Adipocyte (in vitro differentiated cells): ENCODE measurements at regions not wholly inside any gene's neighbourhood (a gene's known extent, or its start where the extent isn't known, plus 50 kb on each side); places are given as distances from the start of the nearest gene placed in this dataset.

ENCODE experiments used
- DNase-seq: peaks from one replicate; pipeline ENCODE4 v3.0.0-alpha.2; 2015; ENCODE audit warnings: low read depth
- H3K27me3 ChIP-seq: replicated peaks from 2 replicates; pipeline ENCODE4 v1.7.0; 2013; ENCODE audit warnings: mild to moderate bottlenecking, low read length, moderate library complexity; ENCODE audit not compliant: control insufficient read depth, insufficient read depth
- H3K36me3 ChIP-seq: 2 replicates; pipeline ENCODE4 v1.7.0; 2013; ENCODE audit warnings: low read length, mild to moderate bottlenecking, moderate library complexity; ENCODE audit not compliant: control insufficient read depth, insufficient read depth, severe bottlenecking
- H3K4me1 ChIP-seq: 2 replicates; pipeline ENCODE4 v1.7.0; 2013; ENCODE audit warnings: mild to moderate bottlenecking, low read length, moderate library complexity; ENCODE audit not compliant: control insufficient read depth, insufficient read depth
- H3K4me3 ChIP-seq: 2 replicates; pipeline ENCODE4 v1.7.0; 2013; ENCODE audit warnings: mild to moderate bottlenecking, low read length, moderate library complexity
- H3K9ac ChIP-seq: 2 replicates; pipeline ENCODE4 v1.7.0; 2013; ENCODE audit warnings: mild to moderate bottlenecking, low read length, moderate library complexity
- H3K9me3 ChIP-seq: 2 replicates; pipeline ENCODE4 v1.7.0; 2013; ENCODE audit warnings: mild to moderate bottlenecking, low read length, moderate library complexity; ENCODE audit not compliant: control insufficient read depth

GRCh38 chr16:51302042-51302441 is 151.0 kb upstream of the SALL1 start:
- Histone ChIP-seq H3K4me3 (no peak overlapping the region), H3K9me3 (peaks cover 13% of the 10 kb centered on the region), H3K27me3 (no peaks in the 10 kb centered on the region)

GRCh38 chr16:51298800-51299199 is 147.7 kb upstream of the SALL1 start:
- Histone ChIP-seq H3K36me3 (no peaks in the 10 kb centered on the region), H3K9me3 (peaks cover 15% of the 10 kb centered on the region), H3K4me3 (no peak overlapping the region), H3K4me1 (no peaks in the 10 kb centered on the region), H3K9ac (no peak overlapping the region), H3K27me3 (no peaks in the 10 kb centered on the region)
- no peak for DNase-seq

More at GRCh38 chr16:51302042-51302441, 151.0 kb upstream of the SALL1 start:
- Histone ChIP-seq H3K36me3 (no peaks in the 10 kb centered on the region), H3K4me1 (no peaks in the 10 kb centered on the region), H3K9ac (no peak overlapping the region)
- DNase-seq, result no peak

- H3K9ac ChIP-seq, result no peak overlapping the region
- H3K4me1 ChIP-seq, result no peaks in the 10 kb centered on the region
- no peak for DNase-seq
- no peaks in the 10 kb centered on the region for H3K27me3 ChIP-seq
- no peak overlapping the region for H3K4me3 ChIP-seq
- peaks cover 3% of the 10 kb centered on the region for H3K9me3 ChIP-seq
- no peaks in the 10 kb centered on the region for H3K36me3 ChIP-seq
These were observed 139.6 kb upstream of the SALL1 start for GRCh38 chr16:51290442-51291285.

GRCh38 chr16:51289336-51289735 is 138.3 kb upstream of the SALL1 start:
- Histone ChIP-seq H3K9me3 (peaks cover under 1% of the 10 kb centered on the region), H3K27me3 (no peaks in the 10 kb centered on the region), H3K4me3 (no peak overlapping the region), H3K4me1 (no peaks in the 10 kb centered on the region), H3K9ac (no peak overlapping the region), H3K36me3 (no peaks in the 10 kb centered on the region)
- no peak for DNase-seq

GRCh38 chr16:51287121-51287755 is 136.2 kb upstream of the SALL1 start:
- H3K4me1 ChIP-seq, result no peaks in the 10 kb centered on the region
- DNase-seq, result no peak
- no peaks in the 10 kb centered on the region for H3K9me3 ChIP-seq
- H3K27me3 ChIP-seq, result no peaks in the 10 kb centered on the region
- H3K4me3 ChIP-seq, result no peak overlapping the region
- H3K36me3 ChIP-seq, result no peaks in the 10 kb centered on the region
- no peak overlapping the region for H3K9ac ChIP-seq

GRCh38 chr16:51286272-51286671 is 135.2 kb upstream of the SALL1 start:
- Histone ChIP-seq H3K4me3 (no peak overlapping the region), H3K27me3 (no peaks in the 10 kb centered on the region), H3K36me3 (no peaks in the 10 kb centered on the region), H3K4me1 (no peaks in the 10 kb centered on the region), H3K9ac (no peak overlapping the region), H3K9me3 (no peaks in the 10 kb centered on the region)
- DNase-seq, result no peak

- Histone ChIP-seq H3K27me3 (no peaks in the 10 kb centered on the region), H3K4me1 (peaks cover 5% of the 10 kb centered on the region), H3K9me3 (peaks cover 7% of the 10 kb centered on the region), H3K4me3 (no peak overlapping the region), H3K36me3 (no peaks in the 10 kb centered on the region), H3K9ac (no peak overlapping the region)
- DNase-seq, result no peak
These were observed 125.3 kb upstream of the SALL1 start for GRCh38 chr16:51276336-51276735.

- no peaks in the 10 kb centered on the region for H3K36me3 ChIP-seq
- peaks cover 11% of the 10 kb centered on the region for H3K9me3 ChIP-seq
- H3K27me3 ChIP-seq, result no peaks in the 10 kb centered on the region
- peaks cover 5% of the 10 kb centered on the region for H3K4me1 ChIP-seq
- H3K4me3 ChIP-seq, result no peak overlapping the region
- H3K9ac ChIP-seq, result no peak overlapping the region
- DNase-seq, result no peak
These were observed 121.3 kb upstream of the SALL1 start for GRCh38 chr16:51272420-51272819.

- DNase-seq, result no peak
- H3K27me3 ChIP-seq, result no peaks in the 10 kb centered on the region
- H3K4me3 ChIP-seq, result no peak overlapping the region
- H3K9me3 ChIP-seq, result peaks cover 7% of the 10 kb centered on the region
- H3K4me1 ChIP-seq, result no peaks in the 10 kb centered on the region
- no peaks in the 10 kb centered on the region for H3K36me3 ChIP-seq
- no peak overlapping the region for H3K9ac ChIP-seq
These were observed 120.2 kb upstream of the SALL1 start for GRCh38 chr16:51271156-51271701.

DNA sequence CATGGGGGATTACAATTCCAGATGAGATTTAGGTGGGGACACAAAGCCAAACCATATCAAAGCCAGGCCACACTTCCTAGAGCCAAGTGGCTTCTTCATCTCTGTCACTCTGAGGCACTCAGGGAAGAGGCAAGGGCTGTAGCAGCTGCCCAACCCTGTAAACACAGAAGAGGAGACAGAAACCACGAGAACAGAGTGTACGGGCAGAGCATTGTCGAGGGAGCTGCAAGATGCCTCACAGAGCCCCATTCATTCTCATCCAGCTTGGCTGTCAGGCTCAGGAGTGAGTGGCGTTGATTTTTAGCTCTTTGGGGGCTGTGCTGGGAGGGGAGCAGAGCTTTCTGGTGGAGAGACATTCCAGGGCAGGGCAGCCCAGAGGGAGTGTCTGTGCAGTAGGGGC is 117.2 kb upstream of the SALL1 start:
- H3K4me1 ChIP-seq, result no peaks in the 10 kb centered on the region
- H3K9me3 ChIP-seq, result peaks cover 4% of the 10 kb centered on the region
- H3K36me3 ChIP-seq, result no peaks in the 10 kb centered on the region
- DNase-seq, result no peak
- H3K9ac ChIP-seq, result no peak overlapping the region
- H3K27me3 ChIP-seq, result no peaks in the 10 kb centered on the region
- no peak overlapping the region for H3K4me3 ChIP-seq

DNA sequence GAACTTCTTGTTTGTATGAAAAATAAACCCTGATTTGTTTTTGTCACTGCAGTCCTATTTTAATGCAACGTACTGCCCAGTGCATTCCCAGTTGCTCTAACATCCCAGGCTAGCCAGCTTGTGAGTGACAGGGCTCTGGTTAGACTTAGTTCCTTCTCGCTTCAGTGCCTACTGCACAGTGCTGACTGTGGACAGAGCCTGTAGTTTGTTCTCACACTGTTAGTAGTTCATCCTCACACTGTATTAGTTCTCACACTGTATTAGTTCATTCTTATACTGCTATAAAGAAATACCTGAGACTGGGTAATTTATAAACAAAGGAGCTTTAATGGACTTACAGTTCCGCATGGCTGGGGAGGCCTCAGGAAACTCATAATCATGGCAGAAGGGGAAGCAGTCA is 116.6 kb upstream of the SALL1 start:
- Histone ChIP-seq H3K9me3 (peaks cover 4% of the 10 kb centered on the region), H3K27me3 (no peaks in the 10 kb centered on the region), H3K4me1 (no peaks in the 10 kb centered on the region), H3K4me3 (no peak overlapping the region), H3K9ac (no peak overlapping the region), H3K36me3 (no peaks in the 10 kb centered on the region)
- DNase-seq, result no peak
